Fibroblast of lung (primary cell): ENCODE measurements at regions not wholly inside any gene's neighbourhood (a gene's known extent, or its start where the extent isn't known, plus 50 kb on each side); places are given as distances from the start of the nearest gene placed in this dataset.

Source experiments
- DNase-seq, 2 donors: peaks; one replicate each; pipeline versions ENCODE4 v3.0.0 to v3.0.0-alpha.2; 2010; ENCODE audit warnings: low read depth in 2 of 2
- H2AFZ ChIP-seq: 2 replicates; pipeline ENCODE4 v1.5.1; 2012; ENCODE audit warnings: low read length, control low read depth, inconsistent platforms
- H3K27ac ChIP-seq: 2 replicates; pipeline ENCODE4 v1.5.1; 2011; ENCODE audit warnings: low read length, control low read depth; ENCODE audit not compliant: insufficient read depth
- H3K27me3 ChIP-seq: 2 replicates; pipeline ENCODE4 v1.5.1; 2011; ENCODE audit warnings: mild to moderate bottlenecking, low read length; ENCODE audit not compliant: control insufficient read depth, insufficient read depth
- H3K36me3 ChIP-seq: 2 replicates; pipeline ENCODE4 v1.5.1; 2011; ENCODE audit warnings: low read length; ENCODE audit not compliant: control insufficient read depth, insufficient read depth
- H3K4me1 ChIP-seq: 2 replicates; pipeline ENCODE4 v1.5.1; 2011; ENCODE audit warnings: low read length; ENCODE audit not compliant: control insufficient read depth, insufficient read depth; ENCODE audit errors: extremely low read depth
- H3K4me2 ChIP-seq: 2 replicates; pipeline ENCODE4 v1.5.1; 2011; ENCODE audit warnings: low read length, control low read depth; ENCODE audit not compliant: insufficient read depth; ENCODE audit errors: extremely low read depth
- H3K4me3 ChIP-seq, 4 experiments: fragments of 200-600 bp in 1 of 4; sonication (generic) in 1 of 4; replicated peaks in 1 of 4; 2 replicates each; pipeline ENCODE4 v1.5.1; 2011 to 2016; ENCODE audit warnings: low read length in 4 of 4, low read depth in 3 of 4, mild to moderate bottlenecking in 3 of 4, control low read depth in 2 of 4, inconsistent platforms in 1 of 4, mixed read lengths in 1 of 4; ENCODE audit not compliant: insufficient read depth in 1 of 4; ENCODE audit errors: control extremely low read depth in 1 of 4
- H3K79me2 ChIP-seq: 2 replicates; pipeline ENCODE4 v1.5.1; 2012; ENCODE audit warnings: mild to moderate bottlenecking, low read length, inconsistent platforms; ENCODE audit not compliant: control insufficient read depth, insufficient read depth
- H3K9ac ChIP-seq: 2 replicates; pipeline ENCODE4 v1.5.1; 2011; ENCODE audit warnings: mild to moderate bottlenecking, low read length, control low read depth; ENCODE audit not compliant: insufficient read depth
- H3K9me3 ChIP-seq: 2 replicates; pipeline ENCODE4 v1.5.1; 2012; ENCODE audit warnings: low read depth, low read length; ENCODE audit not compliant: control insufficient read depth, insufficient read depth
- H4K20me1 ChIP-seq: 2 replicates; pipeline ENCODE4 v1.5.1; 2011; ENCODE audit warnings: low read length; ENCODE audit not compliant: control insufficient read depth, insufficient read depth; ENCODE audit errors: extremely low read depth
- CTCF ChIP-seq, 2 donors: IDR thresholded peaks in 1 of 2; conservative IDR thresholded peaks in 1 of 2; 1 replicate in 1 of 2; 2 replicates in 1 of 2; pipeline ENCODE4 v1.5.1; 2011 to 2012; ENCODE audit warnings: low read length in 2 of 2, control low read depth in 1 of 2, inconsistent platforms in 1 of 2, low read depth in 1 of 2, mild to moderate bottlenecking in 1 of 2
- EZH2 ChIP-seq: IDR thresholded peaks from 2 replicates; pipeline ENCODE4 v1.5.1; 2012; ENCODE audit warnings: low read length, control low read depth, mild to moderate bottlenecking; ENCODE audit errors: missing control alignments

- no peak for DNase-seq
- Histone ChIP-seq H3K27ac (no peak overlapping the region), H3K9ac (no peak overlapping the region), H3K4me3 (no peak overlapping the region), H3K79me2 (no peaks in the 10 kb centered on the region), H4K20me1 (no peaks in the 10 kb centered on the region), H2AFZ (no peak overlapping the region), H3K9me3 (no peaks in the 10 kb centered on the region), H3K4me2 (no peak overlapping the region), H3K27me3 (peaks cover 6% of the 10 kb centered on the region), H3K4me1 (no peaks in the 10 kb centered on the region), H3K36me3 (no peaks in the 10 kb centered on the region)
- no peak for TF ChIP-seq CTCF (conservative IDR thresholded peaks at IDR 0.05 in 1 of 2, IDR thresholded peaks at IDR 0.05 in 1 of 2; ENCODE audit: low read depth in 1 of 2, low read length in 2 of 2)
- no peak for TF ChIP-seq EZH2
Measured at GRCh38 chr16:51439271-51439670, 288.2 kb upstream of the SALL1 start.

- Histone ChIP-seq H3K27ac (no peak overlapping the region), H3K4me2 (no peak overlapping the region), H3K9me3 (no peaks in the 10 kb centered on the region), H3K9ac (no peak overlapping the region), H2AFZ (no peak overlapping the region), H3K36me3 (no peaks in the 10 kb centered on the region), H4K20me1 (no peaks in the 10 kb centered on the region), H3K27me3 (peaks cover 6% of the 10 kb centered on the region), H3K4me3 (no peak overlapping the region), H3K79me2 (no peaks in the 10 kb centered on the region), H3K4me1 (no peaks in the 10 kb centered on the region)
- no peak for TF ChIP-seq EZH2
- no peak for TF ChIP-seq CTCF (conservative IDR thresholded peaks at IDR 0.05 in 1 of 2, IDR thresholded peaks at IDR 0.05 in 1 of 2; ENCODE audit: low read depth in 1 of 2, low read length in 2 of 2)
- DNase-seq: no peak
Measured at GRCh38 chr16:51436742-51437141, 285.7 kb upstream of the SALL1 start.

GRCh38 chr16:51434567-51435198 lies 283.6 kb upstream of the SALL1 start:
- Histone ChIP-seq H3K9ac (no peak overlapping the region), H3K4me2 (no peak overlapping the region), H3K36me3 (no peaks in the 10 kb centered on the region), H3K9me3 (no peaks in the 10 kb centered on the region), H3K27ac (no peak overlapping the region), H3K4me3 (no peak overlapping the region), H4K20me1 (no peaks in the 10 kb centered on the region), H3K4me1 (no peaks in the 10 kb centered on the region), H3K27me3 (no peaks in the 10 kb centered on the region), H2AFZ (no peak overlapping the region), H3K79me2 (no peaks in the 10 kb centered on the region)
- DNase-seq: no peak
- TF ChIP-seq EZH2 (no peak), CTCF (conservative IDR thresholded peaks at IDR 0.05 in 1 of 2, IDR thresholded peaks at IDR 0.05 in 1 of 2; ENCODE audit: low read depth in 1 of 2, low read length in 2 of 2) (no peak)
